Tibial nerve (tissue), 4 donors: ENCODE measurements at regions not wholly inside any gene's neighbourhood (a gene's known extent, or its start where the extent isn't known, plus 50 kb on each side); places are given as distances from the start of the nearest gene placed in this dataset.
"Not testable (repeated sequence)": the region's sequence is repeated elsewhere in the genome, so short reads cannot be mapped to it uniquely, and the experiment has no call there.

Experiments used
- DNase-seq, 2 donors: peaks; one replicate each; pipeline ENCODE4 v3.0.0-alpha.2; 2019; ENCODE audit warnings: low spot score in 2 of 2
- H3K27ac ChIP-seq, 4 donors: fragments of 200-600 bp; sonication (generic) in 3 of 4; one replicate each; pipeline ENCODE4 v1.5.1; 2017 to 2019; ENCODE audit warnings: mild to moderate bottlenecking in 1 of 4
- H3K27me3 ChIP-seq, 2 donors: fragments of 200-600 bp; sonication (generic) in 1 of 2; one replicate each; pipeline versions ENCODE4 v1.5.1 to v1.6.0; 2017 to 2019
- H3K36me3 ChIP-seq, 3 donors: fragments of 200-600 bp; sonication (generic); one replicate each; pipeline ENCODE4 v1.5.1; 2018 to 2019
- H3K4me1 ChIP-seq, 4 donors: fragments of 200-600 bp; sonication (generic) in 3 of 4; one replicate each; pipeline ENCODE4 v1.5.1; 2017 to 2019
- H3K4me3 ChIP-seq, 4 donors: fragments of 200-600 bp; sonication (generic) in 3 of 4; one replicate each; pipeline ENCODE4 v1.5.1; 2017 to 2019; ENCODE audit warnings: mild to moderate bottlenecking in 1 of 4, moderate library complexity in 1 of 4
- H3K9me3 ChIP-seq, 4 donors: fragments of 200-600 bp; sonication (generic) in 3 of 4; one replicate each; pipeline ENCODE4 v1.5.1; 2017 to 2019
- CTCF ChIP-seq, 5 experiments: fragments of 200-600 bp in 3 of 5; fragments of 450-650 bp in 2 of 5; sonication (generic) in 3 of 5; IDR thresholded peaks; one replicate each; pipeline ENCODE4 v1.5.1; 2016 to 2019; ENCODE audit warnings: antibody characterized with exemption in 5 of 5, mild to moderate bottlenecking in 3 of 5, moderate library complexity in 2 of 5
- EP300 ChIP-seq, 2 donors: sonication (generic); formaldehyde crosslinking; IDR thresholded peaks; one replicate each; pipeline ENCODE4 v1.6.1; 2017; ENCODE audit warnings: antibody characterized with exemption in 2 of 2, mild to moderate bottlenecking in 1 of 2
- POLR2A ChIP-seq, 2 donors: fragments of 450-650 bp; IDR thresholded peaks; one replicate each; pipeline ENCODE4 v1.6.1; 2017; ENCODE audit warnings: antibody characterized with exemption in 2 of 2, mild to moderate bottlenecking in 2 of 2, moderate library complexity in 2 of 2
- WGBS, 2 donors: methylation state at CpG; one replicate each; pipeline ENCODE4 v1.1.5; 2018; 5-methylcytosine and 5-hydroxymethylcytosine counted together

- Histone ChIP-seq H3K27me3 (no peaks in the 10 kb centered on the region), H3K9me3 (peaks cover 0 to 21% (median 0%) of the 10 kb centered on the region in 4 donors), H3K36me3 (no peaks in the 10 kb centered on the region), H3K4me1 (no peaks in the 10 kb centered on the region), H3K27ac (no peak overlapping the region), H3K4me3 (no peak overlapping the region)
- no peak for DNase-seq
- TF ChIP-seq POLR2A (IDR thresholded peaks at IDR 0.05) (no peak), EP300 (IDR thresholded peaks at IDR 0.05) (no peak), CTCF (IDR thresholded peaks at IDR 0.05) (no peak)
- WGBS, 2 donors = 79% methylated on average over 1 of the region's 1 CpG
These were observed 389.1 kb upstream of the NDN start for GRCh38 chr15:24076090-24076784.

GRCh38 chr15:24078310-24079029 is 391.4 kb upstream of the NDN start:
- H3K27me3 ChIP-seq = no peaks in the 10 kb centered on the region
- H3K9me3 ChIP-seq = peaks cover 0 to 20% (median 0%) of the 10 kb centered on the region in 4 donors
- no peaks in the 10 kb centered on the region for H3K4me1 ChIP-seq
- WGBS, 2 donors = 91 to 92% methylated on average over 29 of the region's 29 CpGs
- no peak for TF ChIP-seq POLR2A (IDR thresholded peaks at IDR 0.05)
- no peak for TF ChIP-seq CTCF (IDR thresholded peaks at IDR 0.05)
- TF ChIP-seq EP300 (IDR thresholded peaks at IDR 0.05) = no peak
- H3K27ac ChIP-seq = no peak overlapping the region
- H3K4me3 ChIP-seq = no peak overlapping the region
- no peak for DNase-seq
- H3K36me3 ChIP-seq = no peaks in the 10 kb centered on the region

- not testable (repeated sequence) for DNase-seq, H3K4me1 ChIP-seq, H3K27ac ChIP-seq, H3K36me3 ChIP-seq, H3K27me3 ChIP-seq, H3K4me3 ChIP-seq
- H3K9me3 ChIP-seq = peaks cover 0 to 29% (median 0%) of the 10 kb centered on the region in 4 donors
- WGBS, 2 donors = 58 to 64% methylated on average over 1 of the region's 1 CpG
These were observed 401.8 kb upstream of the NDN start for GRCh38 chr15:24088941-24089340.

- H3K4me3 ChIP-seq, H3K9me3 ChIP-seq, H3K27me3 ChIP-seq, H3K36me3 ChIP-seq, H3K4me1 ChIP-seq, H3K27ac ChIP-seq, DNase-seq: not testable (repeated sequence)
- WGBS, 2 donors = 20 to 30% methylated on average over 26 of the region's 30 CpGs
These were observed 414.4 kb upstream of the NDN start for GRCh38 chr15:24101503-24101902.

- not testable (repeated sequence) for DNase-seq, H3K36me3 ChIP-seq, H3K27me3 ChIP-seq, H3K9me3 ChIP-seq, H3K4me1 ChIP-seq, H3K4me3 ChIP-seq, H3K27ac ChIP-seq
- 78 to 82% methylated on average over 6 of the region's 6 CpGs for WGBS, 2 donors
These were observed 420.4 kb upstream of the NDN start for GRCh38 chr15:24107524-24107923.

GRCh38 chr15:24107948-24108347 is 420.8 kb upstream of the NDN start:
- not testable (repeated sequence) for H3K9me3 ChIP-seq, H3K4me3 ChIP-seq, H3K4me1 ChIP-seq, DNase-seq, H3K27ac ChIP-seq, H3K36me3 ChIP-seq, H3K27me3 ChIP-seq
- WGBS, 2 donors = 39 to 57% methylated on average over 3 to 4 of the region's 4 CpGs

GRCh38 chr15:24108349-24108748 is 421.2 kb upstream of the NDN start:
- H3K4me3 ChIP-seq, H3K4me1 ChIP-seq, H3K27ac ChIP-seq, H3K36me3 ChIP-seq, H3K27me3 ChIP-seq, H3K9me3 ChIP-seq, DNase-seq: not testable (repeated sequence)
- WGBS, 2 donors = 68 to 73% methylated on average over 3 of the region's 3 CpGs

GRCh38 chr15:24139622-24140021 is 452.5 kb upstream of the NDN start:
- H3K27me3 ChIP-seq, H3K4me3 ChIP-seq, H3K36me3 ChIP-seq, H3K27ac ChIP-seq, H3K9me3 ChIP-seq, H3K4me1 ChIP-seq, DNase-seq: not testable (repeated sequence)
- 79 to 80% methylated on average over 8 of the region's 8 CpGs for WGBS, 2 donors

GRCh38 chr15:24145070-24145469 is 458.0 kb upstream of the NDN start:
- H3K36me3 ChIP-seq, H3K9me3 ChIP-seq, H3K27ac ChIP-seq, DNase-seq, H3K4me1 ChIP-seq, H3K27me3 ChIP-seq, H3K4me3 ChIP-seq: not testable (repeated sequence)
- 84 to 85% methylated on average over 8 of the region's 8 CpGs for WGBS, 2 donors
